ENCODE measurements at regions not wholly inside any gene's neighbourhood (a gene's known extent, or its start where the extent isn't known, plus 50 kb on each side); places are given as distances from the start of the nearest gene placed in this dataset.

DNA sequence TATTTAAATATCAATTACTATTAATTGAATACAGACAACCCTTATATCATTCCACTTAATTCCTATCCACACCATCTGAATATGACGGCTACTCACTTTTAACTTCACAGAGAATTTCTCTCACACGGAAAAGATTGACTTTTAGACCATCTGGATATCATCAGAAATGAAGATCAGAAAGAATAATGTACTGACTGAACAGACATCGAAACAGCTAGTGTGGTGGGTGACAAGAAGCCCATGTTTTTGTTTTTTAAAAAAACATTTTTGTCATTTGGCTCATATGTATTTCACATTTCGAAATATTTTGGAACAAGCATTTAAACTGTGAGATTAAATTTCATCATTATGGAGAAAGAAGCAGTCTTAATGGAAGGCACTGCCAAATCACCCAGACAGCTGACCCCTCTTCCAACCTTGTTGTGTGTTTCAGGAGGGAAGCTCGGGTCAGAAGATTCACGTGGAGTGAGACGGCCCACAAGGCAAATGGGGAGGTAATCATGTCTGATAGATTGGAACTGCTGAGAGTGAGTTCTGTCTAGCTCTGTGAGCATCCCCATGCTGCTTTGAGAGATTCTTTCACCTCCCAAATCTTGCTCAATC lies 204.2 kb upstream of the RASGEF1B start:
- TF ChIP-seq, protein P1, sequence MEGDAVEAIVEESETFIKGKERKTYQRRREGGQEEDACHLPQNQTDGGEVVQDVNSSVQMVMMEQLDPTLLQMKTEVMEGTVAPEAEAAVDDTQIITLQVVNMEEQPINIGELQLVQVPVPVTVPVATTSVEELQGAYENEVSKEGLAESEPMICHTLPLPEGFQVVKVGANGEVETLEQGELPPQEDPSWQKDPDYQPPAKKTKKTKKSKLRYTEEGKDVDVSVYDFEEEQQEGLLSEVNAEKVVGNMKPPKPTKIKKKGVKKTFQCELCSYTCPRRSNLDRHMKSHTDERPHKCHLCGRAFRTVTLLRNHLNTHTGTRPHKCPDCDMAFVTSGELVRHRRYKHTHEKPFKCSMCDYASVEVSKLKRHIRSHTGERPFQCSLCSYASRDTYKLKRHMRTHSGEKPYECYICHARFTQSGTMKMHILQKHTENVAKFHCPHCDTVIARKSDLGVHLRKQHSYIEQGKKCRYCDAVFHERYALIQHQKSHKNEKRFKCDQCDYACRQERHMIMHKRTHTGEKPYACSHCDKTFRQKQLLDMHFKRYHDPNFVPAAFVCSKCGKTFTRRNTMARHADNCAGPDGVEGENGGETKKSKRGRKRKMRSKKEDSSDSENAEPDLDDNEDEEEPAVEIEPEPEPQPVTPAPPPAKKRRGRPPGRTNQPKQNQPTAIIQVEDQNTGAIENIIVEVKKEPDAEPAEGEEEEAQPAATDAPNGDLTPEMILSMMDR (IDR thresholded peaks at IDR 0.05), result no peak
- TF ChIP-seq POLR2AphosphoS5 (IDR thresholded peaks at IDR 0.05) (no peak), POLR2A (IDR thresholded peaks at IDR 0.05) (no peak)
